ENCODE measurements at regions not wholly inside any gene's neighbourhood (a gene's known extent, or its start where the extent isn't known, plus 50 kb on each side); places are given as distances from the start of the nearest gene placed in this dataset.
"Not testable (repeated sequence)": the region's sequence is repeated elsewhere in the genome, so short reads cannot be mapped to it uniquely, and the experiment has no call there.

DNA sequence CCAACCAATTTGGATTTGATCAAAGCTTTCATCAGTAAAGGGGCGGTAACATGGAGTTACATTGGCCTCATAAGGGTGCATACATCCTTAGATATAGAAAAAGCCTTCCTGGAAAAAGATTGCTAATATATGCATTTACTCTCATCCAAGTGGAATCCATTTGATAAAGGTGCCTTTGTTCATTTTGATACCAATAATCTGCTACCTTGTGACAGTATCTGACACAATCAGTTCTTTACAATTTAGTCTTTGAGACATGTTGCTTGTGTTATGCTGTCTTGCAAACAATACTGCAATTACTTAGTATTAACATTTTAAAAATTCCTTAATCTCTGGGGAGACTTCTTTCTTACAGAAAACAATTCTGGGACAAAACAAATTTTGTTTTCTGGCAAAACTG lies 654.4 kb upstream of the SLC35B3 start:
- no peak for ATAC-seq
- DNase-seq, result no peak

GRCh38 chr6:9087470-9087869 lies 652.1 kb upstream of the SLC35B3 start:
- ATAC-seq (no peak), DNase-seq (no peak)

- DNase-seq (no peak), ATAC-seq (no peak)
These were observed 651.0 kb upstream of the SLC35B3 start for GRCh38 chr6:9086331-9086730.

GRCh38 chr6:9085709-9086070 lies 650.3 kb upstream of the SLC35B3 start:
- ATAC-seq, result no peak
- no peak for DNase-seq

GRCh38 chr6:9085054-9085708 lies 649.8 kb upstream of the SLC35B3 start:
- ATAC-seq (no peak), DNase-seq (no peak)

DNA sequence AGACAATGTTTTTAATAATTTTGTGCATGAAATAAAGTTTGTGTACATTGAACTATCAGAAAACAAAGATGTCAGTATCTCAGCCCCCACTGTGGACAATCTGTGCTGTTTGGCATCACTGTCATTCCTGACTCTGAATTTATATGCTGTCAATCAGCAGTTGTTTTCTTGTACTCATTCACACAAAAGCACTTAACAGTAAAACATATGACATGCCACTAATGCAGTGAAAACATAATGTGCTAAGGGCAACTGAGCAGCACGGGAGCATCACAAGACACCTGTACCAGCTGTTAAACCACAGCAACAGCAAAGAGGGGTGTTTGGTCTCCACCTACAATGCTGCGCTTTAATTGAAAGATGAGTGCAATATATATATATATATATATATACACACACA lies 647.8 kb upstream of the SLC35B3 start:
- ATAC-seq (no peak), DNase-seq (no peak)

DNA sequence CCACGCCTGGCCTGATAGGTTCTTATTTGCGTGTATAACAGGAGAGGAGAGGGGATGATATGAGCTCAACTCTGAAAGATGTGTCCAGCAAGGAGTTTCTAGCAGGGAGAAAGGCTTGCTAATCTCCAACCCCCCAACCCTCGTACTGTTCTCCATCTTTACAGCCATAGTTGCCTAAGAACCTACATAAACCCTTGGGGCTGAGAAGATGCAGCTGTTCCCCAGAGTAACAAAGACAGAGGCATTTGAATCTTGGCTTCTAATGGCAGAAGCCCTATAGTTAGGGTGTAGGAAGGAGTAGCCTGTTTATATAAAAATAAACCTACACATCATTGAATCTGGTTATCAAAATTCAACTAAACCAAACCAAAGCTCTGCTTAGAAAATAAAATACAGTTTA lies 631.4 kb upstream of the SLC35B3 start:
- no peak for DNase-seq
- no peak for ATAC-seq

- DNase-seq (no peak), ATAC-seq (no peak)
These were observed 628.8 kb upstream of the SLC35B3 start for GRCh38 chr6:9064156-9064555.

GRCh38 chr6:9062596-9062995 lies 627.3 kb upstream of the SLC35B3 start:
- no peak for ATAC-seq
- DNase-seq, result no peak

- DNase-seq (no peak), ATAC-seq (no peak)
These were observed 622.6 kb upstream of the SLC35B3 start for GRCh38 chr6:9057937-9058336.

- DNase-seq (no peak), ATAC-seq (no peak)
These were observed 621.2 kb upstream of the SLC35B3 start for GRCh38 chr6:9056556-9056955.

GRCh38 chr6:9044426-9044825 lies 609.1 kb upstream of the SLC35B3 start:
- ATAC-seq (no peak), DNase-seq (no peak)

DNA sequence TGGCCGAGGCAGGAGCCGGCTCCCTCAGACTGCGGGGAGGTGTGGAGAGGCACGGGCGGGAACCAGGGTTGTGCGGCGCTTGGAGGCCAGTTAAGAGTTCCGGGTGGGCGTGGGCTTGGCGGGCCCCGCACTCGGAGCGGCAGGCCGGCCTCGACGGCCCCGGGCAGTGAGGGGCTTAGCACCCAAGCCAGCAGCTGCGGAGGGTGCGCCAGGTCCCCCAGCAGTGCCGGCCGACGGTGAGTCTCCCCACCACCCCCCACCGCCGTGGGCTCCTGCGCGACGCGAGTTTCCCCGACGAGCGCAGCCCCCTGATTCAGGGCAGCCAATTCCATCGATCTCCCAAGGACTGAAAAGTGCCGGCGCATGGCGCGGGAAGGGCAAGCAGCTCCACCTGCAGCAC lies 605.4 kb upstream of the SLC35B3 start:
- DNase-seq, result no peak
- ATAC-seq, result no peak

DNA sequence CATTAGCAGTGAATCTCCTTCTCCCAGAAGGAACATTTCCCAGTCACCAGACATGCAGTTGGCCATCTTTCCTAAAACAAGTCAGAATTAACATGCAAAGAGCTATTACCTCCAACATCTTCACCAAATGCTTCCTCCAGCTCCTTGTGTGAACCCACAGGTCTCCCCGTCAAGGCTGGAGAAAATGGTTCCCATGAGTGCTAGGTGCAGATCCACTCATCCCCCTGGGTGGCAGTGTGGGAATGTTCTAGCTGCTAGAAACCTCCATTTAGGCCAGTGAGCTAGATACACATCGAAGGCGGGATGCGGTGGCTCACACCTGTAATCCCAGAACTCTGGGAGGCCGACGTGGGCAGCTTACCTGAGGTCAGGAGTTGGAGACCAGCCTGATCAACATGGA lies 603.9 kb upstream of the SLC35B3 start:
- DNase-seq, result no peak
- ATAC-seq, result no peak

GRCh38 chr6:9028086-9028485 lies 592.7 kb upstream of the SLC35B3 start:
- ATAC-seq, result no peak
- no peak for DNase-seq

DNA sequence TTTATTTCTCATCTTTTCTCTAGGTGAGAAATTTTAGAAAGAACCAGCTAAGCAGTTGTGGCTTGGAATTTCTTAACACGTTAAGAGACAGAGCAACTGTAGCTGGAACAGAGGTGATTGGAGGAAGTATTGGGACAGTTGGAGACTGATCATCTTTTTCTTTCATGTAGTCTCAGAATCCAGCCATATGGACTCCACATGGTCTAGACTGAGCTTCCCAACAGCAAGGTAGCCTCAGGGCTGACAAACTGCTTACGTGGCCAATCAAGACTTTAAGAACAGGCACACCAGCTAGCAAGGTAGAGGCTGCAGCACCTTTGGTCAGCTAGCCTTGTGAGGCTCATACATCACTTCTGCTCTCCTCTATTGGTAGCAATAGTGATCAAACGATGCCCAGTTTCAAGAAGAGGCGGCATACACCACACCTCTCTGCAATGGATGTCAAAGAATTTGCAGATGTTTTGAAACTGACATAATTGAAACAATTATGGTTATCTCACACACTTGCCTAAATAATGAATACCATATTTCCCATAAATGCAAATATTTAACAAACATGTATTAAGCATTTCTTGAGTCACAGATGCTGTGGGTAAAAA lies 590.5 kb upstream of the SLC35B3 start:
- ATAC-seq (no peak), DNase-seq (no peak)

DNA sequence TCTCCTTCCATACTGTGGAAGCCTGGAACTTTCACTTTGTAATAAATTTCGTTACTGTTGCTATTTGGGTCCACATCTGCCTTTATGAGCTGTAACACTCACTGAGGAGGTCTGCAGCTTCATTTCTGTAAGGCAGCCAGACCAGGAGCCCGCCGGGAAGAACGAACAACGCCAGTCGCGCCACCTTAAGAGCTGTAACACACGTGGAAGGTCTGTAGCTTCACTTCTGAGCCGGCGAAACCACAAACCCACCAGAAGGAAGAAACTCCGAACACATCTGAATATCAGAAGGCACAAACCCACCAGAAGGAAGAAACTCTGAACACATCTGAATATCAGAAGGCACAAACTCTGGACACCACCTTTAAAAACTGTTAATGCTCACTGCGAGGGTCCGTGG lies 589.9 kb upstream of the SLC35B3 start:
- ATAC-seq (no peak), DNase-seq (no peak)

DNA sequence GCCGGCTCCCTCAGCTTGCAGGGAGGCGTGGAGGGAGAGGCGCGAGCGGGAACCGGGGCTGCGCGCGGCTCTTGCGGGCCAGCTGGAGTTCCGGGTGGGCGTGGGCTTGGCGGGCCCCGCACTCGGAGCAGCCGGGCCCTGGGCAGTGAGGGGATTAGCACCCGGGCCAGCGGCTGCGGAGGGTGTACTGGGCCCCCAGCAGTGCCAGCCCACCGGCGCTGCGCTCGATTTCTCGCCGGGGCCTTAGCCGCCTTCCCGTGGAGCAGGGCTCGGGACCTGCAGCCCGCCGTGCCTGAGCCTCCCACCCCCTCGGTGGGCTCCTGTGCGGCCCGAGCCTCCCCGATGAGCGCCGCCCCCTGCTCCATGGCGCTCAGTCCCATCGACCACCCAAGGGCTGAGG lies 588.9 kb upstream of the SLC35B3 start:
- DNase-seq, ATAC-seq: not testable (repeated sequence)

GRCh38 chr6:9020001-9020400 lies 584.7 kb upstream of the SLC35B3 start:
- no peak for DNase-seq
- ATAC-seq, result no peak

GRCh38 chr6:9009931-9010330 lies 574.6 kb upstream of the SLC35B3 start:
- no peak for DNase-seq
- no peak for ATAC-seq

- no peak for DNase-seq
- no peak for ATAC-seq
These were observed 571.7 kb upstream of the SLC35B3 start for GRCh38 chr6:9007027-9007426.

- DNase-seq, result no peak
- ATAC-seq, result no peak
These were observed 567.5 kb upstream of the SLC35B3 start for GRCh38 chr6:9002833-9003232.

GRCh38 chr6:8995156-8995555 lies 559.8 kb upstream of the SLC35B3 start:
- ATAC-seq, result no peak
- no peak for DNase-seq

DNA sequence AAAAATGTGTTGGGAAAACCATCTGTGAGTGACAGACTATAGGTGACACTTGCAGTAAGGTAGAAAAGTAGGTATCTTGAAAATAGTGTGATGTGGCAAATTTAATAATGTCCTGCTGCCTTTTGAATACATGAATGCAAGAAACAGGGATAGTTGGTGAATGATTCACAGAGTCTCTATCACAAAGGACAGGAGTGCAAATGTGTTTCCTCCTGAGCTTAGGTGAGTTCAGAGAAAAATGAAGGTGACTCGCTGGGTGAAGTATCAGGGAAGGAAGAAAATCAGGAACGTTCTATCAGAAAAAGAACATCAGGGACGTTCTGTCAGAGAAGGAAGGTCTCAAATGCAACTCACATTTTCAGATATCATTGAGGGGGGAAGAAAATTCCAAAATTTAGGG lies 557.8 kb upstream of the SLC35B3 start:
- ATAC-seq (no peak), DNase-seq (no peak)

GRCh38 chr6:8991844-8992243 lies 556.5 kb upstream of the SLC35B3 start:
- DNase-seq, result no peak
- no peak for ATAC-seq

All from stimulated activated naive CD8-positive, alpha-beta T cell treated with anti-CD3 and anti-CD28 coated beads, Interleukin-15, Interleukin-2, amounts not matched to agents 100 U/mL and 50 U/mL, for 24 hours (primary cell).